Panc1 (cell line): ENCODE measurements at regions not wholly inside any gene's neighbourhood (a gene's known extent, or its start where the extent isn't known, plus 50 kb on each side); places are given as distances from the start of the nearest gene placed in this dataset.

Experiments
- CTCF ChIP-seq: fragments of 450-650 bp; IDR thresholded peaks from 2 replicates; pipeline ENCODE4 v1.5.1; 2017; ENCODE audit warnings: mild to moderate bottlenecking
- POLR2AphosphoS5 ChIP-seq: IDR thresholded peaks from 2 replicates; pipeline ENCODE4 v1.6.1; 2012; ENCODE audit warnings: mild to moderate bottlenecking, low read depth, low read length, moderate library complexity
- REST ChIP-seq, 2 experiments: IDR thresholded peaks; 2 replicates each; pipeline ENCODE4 v1.6.1; 2011 to 2012; ENCODE audit warnings: low read depth in 2 of 2, control low read depth in 1 of 2, low read length in 1 of 2, mild to moderate bottlenecking in 1 of 2, moderate library complexity in 1 of 2; ENCODE audit not compliant: insufficient read depth in 1 of 2
- SIN3A ChIP-seq: IDR thresholded peaks from 2 replicates; pipeline ENCODE4 v1.6.1; 2012; ENCODE audit warnings: low read depth, mild to moderate bottlenecking, low read length, moderate library complexity, borderline replicate concordance; ENCODE audit not compliant: insufficient read depth
- TCF7L2 ChIP-seq: IDR thresholded peaks from 2 replicates; pipeline ENCODE4 v1.6.1; 2011; ENCODE audit warnings: mild to moderate bottlenecking, low read depth, low read length, inconsistent platforms

- TF ChIP-seq CTCF (no peak), REST (IDR thresholded peaks at IDR 0.05; ENCODE audit: insufficient read depth in 1 of 2, low read depth in 2 of 2, low read length in 1 of 2) (no peak), POLR2AphosphoS5 (no peak), TCF7L2 (no peak), SIN3A (no peak)
Observed at GRCh38 chr4:159010100-159010499, 92.8 kb upstream of the RAPGEF2 start.
